HEK293 (cell line): ENCODE measurements at regions not wholly inside any gene's neighbourhood (a gene's known extent, or its start where the extent isn't known, plus 50 kb on each side); places are given as distances from the start of the nearest gene placed in this dataset.

Source experiments
- CTCF ChIA-PET: fragments of 350-600 bp; formaldehyde crosslinking; extraction: SDS; loops from one replicate; lab custom pipeline; 2021; ENCODE audit warnings: antibody characterized with exemption; lab: Yijun Ruan, JAX
- POLR2A ChIA-PET: fragments of 300-600 bp; formaldehyde crosslinking; extraction: SDS; loops from one replicate; lab custom pipeline; 2020; ENCODE audit warnings: antibody characterized with exemption, inconsistent platforms; lab: Yijun Ruan, JAX
- H3K27ac ChIP-seq: fragments of 200-500 bp; sonication (Bioruptor generic); 2 replicates; pipeline ENCODE4 v1.5.1; 2014; ENCODE audit warnings: low read depth, low read length, control low read depth, inconsistent platforms; ENCODE audit errors: extremely low read depth
- H3K36me3 ChIP-seq, 2 experiments: fragments of 200-500 bp in 1 of 2; sonication (Bioruptor generic) in 1 of 2; 1 replicate in 1 of 2; 2 replicates in 1 of 2; pipeline ENCODE4 v1.5.1; 2014 to 2017; ENCODE audit warnings: inconsistent platforms in 2 of 2, low read length in 2 of 2; ENCODE audit not compliant: control insufficient read depth in 2 of 2, insufficient read depth in 1 of 2
- H3K4me1 ChIP-seq: fragments of 200-500 bp; sonication (Bioruptor generic); 2 replicates; pipeline ENCODE4 v1.5.1; 2014; ENCODE audit warnings: mild to moderate bottlenecking, low read length, inconsistent platforms; ENCODE audit not compliant: control insufficient read depth, insufficient read depth
- H3K4me3 ChIP-seq: 2 replicates; pipeline ENCODE4 v1.5.1; 2011; ENCODE audit warnings: low read depth, mild to moderate bottlenecking, control low read depth, low read length, moderate library complexity
- H3K9me3 ChIP-seq: fragments of 200-500 bp; sonication (Bioruptor generic); 2 replicates; pipeline ENCODE4 v1.5.1; 2014; ENCODE audit warnings: low read depth, low read length, inconsistent platforms; ENCODE audit not compliant: control insufficient read depth, insufficient read depth
- PRDM4 ChIP-seq: fragments of 450-650 bp; formaldehyde crosslinking; IDR thresholded peaks from 2 replicates; pipeline ENCODE4 v1.5.1; 2017; ENCODE audit warnings: missing biosample characterization, missing genetic modification characterization
- REST ChIP-seq: fragments of 450-650 bp; formaldehyde crosslinking; IDR thresholded peaks from 2 replicates; pipeline ENCODE4 v1.5.1; 2016; ENCODE audit warnings: missing biosample characterization, missing genetic modification characterization
- SP2 ChIP-seq: fragments of 450-650 bp; formaldehyde crosslinking; IDR thresholded peaks from 2 replicates; pipeline ENCODE4 v1.5.1; 2016; ENCODE audit warnings: missing biosample characterization, missing genetic modification characterization
- ZBTB10 ChIP-seq: fragments of 450-650 bp; formaldehyde crosslinking; IDR thresholded peaks from 2 replicates; pipeline ENCODE4 v1.5.1; 2016; ENCODE audit warnings: missing biosample characterization, missing genetic modification characterization
- ZNF175 ChIP-seq: fragments of 450-650 bp; formaldehyde crosslinking; IDR thresholded peaks from 2 replicates; pipeline ENCODE4 v1.5.1; 2016; ENCODE audit warnings: missing biosample characterization, missing genetic modification characterization
- ZNF24 ChIP-seq: fragments of 450-650 bp; formaldehyde crosslinking; IDR thresholded peaks from 2 replicates; pipeline ENCODE4 v1.5.1; 2016; ENCODE audit warnings: missing biosample characterization, missing genetic modification characterization
- ZNF26 ChIP-seq: fragments of 450-650 bp; formaldehyde crosslinking; IDR thresholded peaks from 2 replicates; pipeline ENCODE4 v1.5.1; 2016; ENCODE audit warnings: missing biosample characterization, missing genetic modification characterization
- ZNF354C ChIP-seq: fragments of 450-650 bp; formaldehyde crosslinking; IDR thresholded peaks from 2 replicates; pipeline ENCODE4 v1.5.1; 2016; ENCODE audit warnings: missing biosample characterization, missing genetic modification characterization, low read depth, borderline replicate concordance
- ZNF391 ChIP-seq: fragments of 450-650 bp; formaldehyde crosslinking; IDR thresholded peaks from 2 replicates; pipeline ENCODE4 v1.5.1; 2016; ENCODE audit warnings: low read depth, missing biosample characterization, missing genetic modification characterization, borderline replicate concordance
- ZNF510 ChIP-seq: fragments of 450-650 bp; formaldehyde crosslinking; IDR thresholded peaks from 2 replicates; pipeline ENCODE4 v1.5.1; 2018; ENCODE audit warnings: mild to moderate bottlenecking, missing genetic modification characterization, missing biosample characterization; ENCODE audit not compliant: insufficient replicate concordance
- ZNF514 ChIP-seq: fragments of 450-650 bp; formaldehyde crosslinking; IDR thresholded peaks from 2 replicates; pipeline ENCODE4 v1.5.1; 2016; ENCODE audit warnings: missing biosample characterization, missing genetic modification characterization
- ZNF544 ChIP-seq: fragments of 450-650 bp; formaldehyde crosslinking; IDR thresholded peaks from 2 replicates; pipeline ENCODE4 v1.5.0; 2017; ENCODE audit warnings: missing biosample characterization, missing genetic modification characterization
- ZNF654 ChIP-seq: fragments of 450-650 bp; formaldehyde crosslinking; IDR thresholded peaks from 2 replicates; pipeline ENCODE4 v1.5.1; 2016; ENCODE audit warnings: low read depth, missing biosample characterization, missing genetic modification characterization
- ZNF830 ChIP-seq: fragments of 450-650 bp; IDR thresholded peaks from 2 replicates; pipeline ENCODE4 v1.5.0; 2018; ENCODE audit warnings: missing biosample characterization, missing genetic modification characterization, low read depth, mild to moderate bottlenecking, moderate library complexity
- ZSCAN30 ChIP-seq: fragments of 450-650 bp; IDR thresholded peaks from 2 replicates; pipeline ENCODE4 v1.5.1; 2018; ENCODE audit warnings: missing biosample characterization, mild to moderate bottlenecking, missing genetic modification characterization, moderate library complexity
- TF ChIP-seq, protein P1 (sequence below): fragments of 450-650 bp; formaldehyde crosslinking; IDR thresholded peaks from 2 replicates; pipeline ENCODE4 v1.5.1; 2016; ENCODE audit warnings: missing biosample characterization, missing genetic modification characterization
- TF ChIP-seq, protein P2 (sequence below): fragments of 450-650 bp; formaldehyde crosslinking; IDR thresholded peaks from 2 replicates; pipeline ENCODE4 v1.5.1; 2017; ENCODE audit warnings: missing biosample characterization, missing genetic modification characterization

DNA sequence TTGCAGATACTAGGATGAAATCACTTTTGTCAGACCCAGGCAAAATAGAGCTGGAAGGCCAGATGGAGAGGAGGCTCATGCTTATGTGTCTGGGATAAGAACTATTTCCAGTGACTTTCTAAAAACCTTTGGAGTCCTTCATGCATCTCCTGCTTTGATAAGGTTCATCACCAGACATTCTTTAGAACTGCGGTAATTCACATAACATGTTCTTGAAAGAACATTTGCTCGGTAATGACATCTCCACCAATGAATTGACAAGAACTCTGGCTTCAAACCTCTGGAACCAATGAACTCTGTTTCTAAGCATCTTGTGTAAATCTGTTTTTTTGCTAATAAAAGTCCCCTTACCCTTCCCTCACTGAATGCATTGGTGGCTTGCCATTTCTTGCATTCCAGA, 112.0 kb upstream of the KL start (continued):
- TF ChIP-seq ZBTB10 (tag by site-specific recombination) = no peak
- TF ChIP-seq ZNF510 (tag by site-specific recombination) = no peak
- no peak for TF ChIP-seq PRDM4 (tag by site-specific recombination)
- TF ChIP-seq ZNF544 (tag by site-specific recombination) = no peak
- TF ChIP-seq REST = no peak
- TF ChIP-seq ZNF26 (tag by site-specific recombination) = no peak
- no peak for TF ChIP-seq ZNF354C (tag by site-specific recombination)
- no peak for TF ChIP-seq ZNF175
- TF ChIP-seq ZNF391 = no peak

DNA sequence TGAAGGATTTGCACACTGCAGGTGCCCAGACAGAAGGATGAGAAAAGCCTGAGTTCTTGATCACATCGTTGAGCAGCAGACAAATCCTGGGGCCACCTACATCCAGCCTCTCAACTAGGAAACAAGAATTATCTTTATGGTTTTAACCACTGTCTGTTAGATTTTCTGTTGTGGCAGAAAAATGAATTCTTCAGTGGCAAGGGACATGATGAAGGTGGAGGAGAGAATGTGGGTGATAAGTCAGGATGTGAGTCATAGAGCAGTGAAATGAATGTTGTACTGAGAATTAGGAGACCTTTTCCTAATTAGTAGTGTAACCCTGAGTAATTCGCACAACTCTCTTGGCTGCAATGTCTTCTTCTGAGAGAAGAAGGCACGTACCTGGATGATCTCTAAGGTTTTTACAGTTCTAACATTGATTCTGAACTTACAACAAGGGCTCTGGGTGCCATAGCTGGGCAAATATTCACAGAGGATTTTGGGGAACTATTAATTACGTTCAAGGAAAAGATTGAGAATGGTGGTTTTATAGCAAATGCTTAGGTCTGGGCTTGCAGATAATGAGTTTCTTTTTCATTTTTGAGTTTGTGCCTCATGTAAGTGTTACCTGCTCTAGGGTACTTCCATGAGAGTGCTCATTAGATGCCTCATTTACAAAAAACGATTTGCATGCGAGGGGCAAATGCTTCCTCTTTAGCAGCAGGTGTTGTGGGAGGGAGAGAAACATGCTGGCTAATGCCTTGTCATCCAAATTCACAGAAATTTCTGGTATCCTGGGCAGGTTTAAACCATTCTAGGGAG, 111.0 kb upstream of the KL start:
- Histone ChIP-seq H3K27ac (no peak overlapping the region), H3K9me3 (no peaks in the 10 kb centered on the region), H3K4me1 (no peaks in the 10 kb centered on the region), H3K36me3 (no peaks in the 10 kb centered on the region), H3K4me3 (no peak overlapping the region)
- TF ChIP-seq ZNF514 (tag by site-specific recombination) = no peak
- TF ChIP-seq ZNF24 (tag by site-specific recombination) = no peak
- TF ChIP-seq, protein P1, sequence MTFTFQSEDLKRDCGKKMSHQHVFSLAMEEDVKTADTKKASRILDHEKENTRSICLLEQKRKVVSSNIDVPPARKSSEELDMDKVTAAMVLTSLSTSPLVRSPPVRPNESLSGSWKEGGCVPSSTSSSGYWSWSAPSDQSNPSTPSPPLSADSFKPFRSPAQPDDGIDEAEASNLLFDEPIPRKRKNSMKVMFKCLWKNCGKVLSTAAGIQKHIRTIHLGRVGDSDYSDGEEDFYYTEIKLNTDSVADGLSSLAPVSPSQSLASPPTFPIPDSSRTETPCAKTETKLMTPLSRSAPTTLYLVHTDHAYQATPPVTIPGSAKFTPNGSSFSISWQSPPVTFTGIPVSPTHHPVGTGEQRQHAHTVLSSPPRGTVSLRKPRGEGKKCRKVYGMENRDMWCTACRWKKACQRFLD (tag by site-specific recombination) = no peak
- TF ChIP-seq, protein P2, sequence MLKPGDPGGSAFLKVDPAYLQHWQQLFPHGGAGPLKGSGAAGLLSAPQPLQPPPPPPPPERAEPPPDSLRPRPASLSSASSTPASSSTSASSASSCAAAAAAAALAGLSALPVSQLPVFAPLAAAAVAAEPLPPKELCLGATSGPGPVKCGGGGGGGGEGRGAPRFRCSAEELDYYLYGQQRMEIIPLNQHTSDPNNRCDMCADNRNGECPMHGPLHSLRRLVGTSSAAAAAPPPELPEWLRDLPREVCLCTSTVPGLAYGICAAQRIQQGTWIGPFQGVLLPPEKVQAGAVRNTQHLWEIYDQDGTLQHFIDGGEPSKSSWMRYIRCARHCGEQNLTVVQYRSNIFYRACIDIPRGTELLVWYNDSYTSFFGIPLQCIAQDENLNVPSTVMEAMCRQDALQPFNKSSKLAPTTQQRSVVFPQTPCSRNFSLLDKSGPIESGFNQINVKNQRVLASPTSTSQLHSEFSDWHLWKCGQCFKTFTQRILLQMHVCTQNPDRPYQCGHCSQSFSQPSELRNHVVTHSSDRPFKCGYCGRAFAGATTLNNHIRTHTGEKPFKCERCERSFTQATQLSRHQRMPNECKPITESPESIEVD = no peak
- TF ChIP-seq SP2 (tag by site-specific recombination) = no peak
- TF ChIP-seq ZNF654 = no peak
- no peak for TF ChIP-seq ZSCAN30 (tag by site-specific recombination)
- no peak for TF ChIP-seq ZNF830 (tag by site-specific recombination)
- ChIA-PET CTCF (no interaction called here), POLR2A (no interaction called here)
